GM12865 (cell line): ENCODE measurements at regions not wholly inside any gene's neighbourhood (a gene's known extent, or its start where the extent isn't known, plus 50 kb on each side); places are given as distances from the start of the nearest gene placed in this dataset.

ENCODE experiments used
- DNase-seq: peaks from one replicate; pipeline ENCODE4 v3.0.0; 2010; ENCODE audit warnings: low read depth
- H3K4me3 ChIP-seq: 2 replicates; pipeline ENCODE4 v1.5.1; 2011; ENCODE audit warnings: mild to moderate bottlenecking, low read depth, low read length, control low read depth
- TF ChIP-seq, protein P1 (sequence below): IDR thresholded peaks from 2 replicates; pipeline ENCODE4 v1.5.1; 2011; ENCODE audit warnings: low read length, control low read depth, low read depth, inconsistent platforms; ENCODE audit not compliant: insufficient read depth; ENCODE audit errors: missing control alignments

DNA sequence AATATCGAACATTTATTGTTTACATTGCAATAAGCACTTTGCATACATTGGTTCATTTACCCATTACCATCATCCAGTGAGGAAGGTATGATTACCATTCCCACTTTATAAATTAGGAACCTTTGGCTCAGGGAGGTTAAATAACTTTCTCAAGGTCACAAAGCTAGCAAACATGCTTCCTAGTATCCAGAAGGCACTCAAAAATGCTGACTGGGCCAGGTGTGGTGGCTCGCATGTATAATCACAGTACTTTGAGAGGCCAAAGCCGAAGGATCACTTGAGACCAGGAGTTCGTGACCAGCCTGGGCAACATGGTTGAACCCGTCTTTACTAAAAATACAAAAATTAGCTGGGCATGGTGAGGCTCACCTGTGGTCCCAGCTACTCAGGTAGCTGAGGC lies 259.6 kb downstream of the TMEM114 start:
- no peak for DNase-seq
- TF ChIP-seq, protein P1, sequence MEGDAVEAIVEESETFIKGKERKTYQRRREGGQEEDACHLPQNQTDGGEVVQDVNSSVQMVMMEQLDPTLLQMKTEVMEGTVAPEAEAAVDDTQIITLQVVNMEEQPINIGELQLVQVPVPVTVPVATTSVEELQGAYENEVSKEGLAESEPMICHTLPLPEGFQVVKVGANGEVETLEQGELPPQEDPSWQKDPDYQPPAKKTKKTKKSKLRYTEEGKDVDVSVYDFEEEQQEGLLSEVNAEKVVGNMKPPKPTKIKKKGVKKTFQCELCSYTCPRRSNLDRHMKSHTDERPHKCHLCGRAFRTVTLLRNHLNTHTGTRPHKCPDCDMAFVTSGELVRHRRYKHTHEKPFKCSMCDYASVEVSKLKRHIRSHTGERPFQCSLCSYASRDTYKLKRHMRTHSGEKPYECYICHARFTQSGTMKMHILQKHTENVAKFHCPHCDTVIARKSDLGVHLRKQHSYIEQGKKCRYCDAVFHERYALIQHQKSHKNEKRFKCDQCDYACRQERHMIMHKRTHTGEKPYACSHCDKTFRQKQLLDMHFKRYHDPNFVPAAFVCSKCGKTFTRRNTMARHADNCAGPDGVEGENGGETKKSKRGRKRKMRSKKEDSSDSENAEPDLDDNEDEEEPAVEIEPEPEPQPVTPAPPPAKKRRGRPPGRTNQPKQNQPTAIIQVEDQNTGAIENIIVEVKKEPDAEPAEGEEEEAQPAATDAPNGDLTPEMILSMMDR: no peak
- H3K4me3 ChIP-seq: no peak overlapping the region

DNA sequence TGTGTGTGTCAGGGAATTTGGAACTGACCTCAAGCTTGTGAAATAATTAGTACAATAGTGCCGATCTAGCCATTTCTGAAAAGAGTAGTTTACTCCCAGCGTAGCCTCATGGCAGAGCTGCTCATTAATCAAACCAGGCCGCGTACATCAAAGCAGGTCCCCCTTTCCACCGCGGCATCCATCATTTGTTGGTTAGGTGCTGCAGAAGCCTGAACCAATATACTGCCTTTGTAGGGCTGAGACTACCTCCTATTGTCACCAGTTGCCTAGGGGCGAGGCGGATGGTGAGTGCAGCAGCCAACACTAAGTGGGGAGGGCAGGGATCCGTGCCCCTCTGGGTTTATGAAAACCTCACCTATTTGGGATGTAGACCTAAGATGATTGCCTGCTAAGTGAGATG lies 264.1 kb downstream of the TMEM114 start:
- H3K4me3 ChIP-seq: no peak overlapping the region
- no peak for DNase-seq
- TF ChIP-seq, protein P1: no peak

DNA sequence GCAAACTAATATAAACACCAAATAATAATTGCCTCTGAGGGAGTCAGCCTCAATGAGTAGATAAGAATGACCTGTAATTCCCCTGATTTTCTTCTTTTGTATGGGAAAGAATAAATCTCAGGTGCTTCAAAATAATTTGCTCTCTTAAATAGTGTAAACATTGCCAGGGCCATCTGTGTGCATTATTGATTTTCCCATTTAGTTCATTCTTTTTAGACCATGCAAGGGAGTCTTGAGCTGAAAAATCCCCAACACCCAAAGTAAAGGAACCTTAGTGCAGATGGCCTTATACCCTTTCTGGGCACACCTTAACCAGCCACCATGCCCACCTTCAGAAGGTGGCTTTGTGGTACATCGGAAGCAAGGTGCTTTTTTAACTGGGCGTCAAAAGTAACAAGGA lies 267.2 kb downstream of the TMEM114 start:
- TF ChIP-seq, protein P1: no peak
- no peak for DNase-seq
- no peak overlapping the region for H3K4me3 ChIP-seq

DNA sequence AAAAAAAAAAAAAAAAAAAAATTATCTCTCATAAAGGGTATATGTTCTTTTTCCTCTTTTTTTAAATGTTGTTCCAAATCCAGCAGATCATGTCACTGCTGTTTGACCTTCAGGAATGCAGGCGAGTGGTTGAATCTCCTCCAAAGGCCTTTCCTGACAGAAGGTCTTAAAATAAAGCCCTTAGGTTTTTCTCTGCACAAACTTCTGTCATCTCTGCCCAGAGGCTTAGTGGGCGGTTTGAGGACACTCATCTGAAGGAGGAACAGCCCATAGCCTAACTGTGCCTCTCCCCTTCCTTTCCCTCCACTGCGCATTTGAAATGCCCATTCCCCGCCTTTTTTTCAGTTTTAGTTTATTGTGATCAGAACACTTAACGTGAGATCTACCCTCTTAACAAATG lies 270.2 kb downstream of the TMEM114 start:
- DNase-seq: no peak
- TF ChIP-seq, protein P1: no peak
- no peak overlapping the region for H3K4me3 ChIP-seq

DNA sequence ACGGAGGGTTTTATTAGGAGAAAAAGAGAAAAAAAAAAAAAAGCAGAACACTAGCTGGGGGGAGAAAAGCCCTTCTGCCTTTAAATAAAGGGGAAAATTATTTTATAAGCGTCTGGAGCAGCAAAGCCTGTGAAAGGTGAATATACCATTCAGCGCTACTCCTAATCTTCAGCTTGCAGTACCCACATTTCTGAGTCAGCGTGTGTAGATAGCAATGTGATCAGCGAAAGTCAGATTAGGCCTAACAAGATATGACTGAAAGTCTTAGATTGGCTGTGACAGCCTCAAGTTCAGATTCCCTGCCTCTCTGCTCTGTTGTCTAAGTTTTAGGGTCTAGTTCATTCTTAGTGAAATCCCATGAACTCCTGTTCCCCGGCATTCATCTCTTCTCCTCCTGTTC lies 279.5 kb downstream of the TMEM114 start:
- DNase-seq: no peak
- H3K4me3 ChIP-seq: no peak overlapping the region
- TF ChIP-seq, protein P1: no peak

DNA sequence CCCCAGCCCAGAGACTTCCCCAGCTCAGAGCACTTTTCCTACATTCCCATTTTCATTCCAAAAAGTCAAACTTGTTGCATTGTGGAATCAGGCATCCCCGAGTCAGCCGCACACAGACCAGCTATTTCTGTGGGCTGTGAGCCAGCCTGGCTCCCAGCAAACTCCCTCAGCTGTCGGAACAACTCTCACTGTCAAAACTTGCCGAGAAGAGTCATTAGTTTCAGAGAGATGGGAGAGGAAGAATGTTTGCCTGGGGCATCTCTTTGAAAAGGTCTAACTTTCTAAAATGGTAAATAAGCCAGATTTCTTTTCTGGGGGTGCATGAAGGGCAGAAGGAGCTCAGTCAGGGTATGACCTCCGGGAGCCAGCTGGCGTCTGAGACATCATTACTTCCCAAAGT lies 280.0 kb downstream of the TMEM114 start:
- no peak for DNase-seq
- TF ChIP-seq, protein P1: no peak
- H3K4me3 ChIP-seq: no peak overlapping the region

DNA sequence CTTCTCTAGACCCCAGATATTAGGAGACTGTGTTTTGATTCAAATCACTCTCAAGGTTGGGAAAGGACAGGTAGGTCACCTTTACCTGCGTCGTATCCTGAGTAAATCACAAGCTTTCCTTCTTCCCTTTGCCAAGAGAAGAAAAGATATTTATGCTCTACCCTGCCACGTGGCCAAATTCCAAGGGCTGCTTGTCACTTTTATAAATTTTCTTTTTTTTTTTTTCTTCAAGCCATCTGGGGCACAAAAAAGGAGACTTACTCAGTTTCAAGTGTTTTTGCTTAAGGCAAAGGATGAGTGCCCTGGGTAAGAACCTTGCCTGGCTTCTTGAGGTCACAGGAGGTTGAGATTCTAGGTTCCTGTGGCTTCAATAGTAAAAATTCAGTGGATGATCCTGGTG lies 285.1 kb downstream of the TMEM114 start:
- TF ChIP-seq, protein P1: no peak
- DNase-seq: no peak
- no peak overlapping the region for H3K4me3 ChIP-seq
